Endothelial cell of hepatic sinusoid (primary cell): ENCODE measurements at regions not wholly inside any gene's neighbourhood (a gene's known extent, or its start where the extent isn't known, plus 50 kb on each side); places are given as distances from the start of the nearest gene placed in this dataset.

Experiments
- in situ Hi-C: cut with HindIII; loops from 2 replicates; pipeline ENCODE4 v1.10.0; 2017; ENCODE audit warnings: low sequenced_read_pairs

- in situ Hi-C loops, result loop anchor here (5.0 kb wide), 1 partner anchor 39 kb away; no protein-coding TSS in a partner anchor
Measured at GRCh38 chr14:58697930-58698642, 60.3 kb downstream of the DACT1 start.

GRCh38 chr14:58699681-58700205, 62.0 kb downstream of the DACT1 start:
- in situ Hi-C loops, result loop anchor here (5.0 kb wide), 1 partner anchor 38 kb away; no protein-coding TSS in a partner anchor

GRCh38 chr14:58701156-58701555, 63.4 kb downstream of the DACT1 start:
- in situ Hi-C loops, result no loop called here

DNA sequence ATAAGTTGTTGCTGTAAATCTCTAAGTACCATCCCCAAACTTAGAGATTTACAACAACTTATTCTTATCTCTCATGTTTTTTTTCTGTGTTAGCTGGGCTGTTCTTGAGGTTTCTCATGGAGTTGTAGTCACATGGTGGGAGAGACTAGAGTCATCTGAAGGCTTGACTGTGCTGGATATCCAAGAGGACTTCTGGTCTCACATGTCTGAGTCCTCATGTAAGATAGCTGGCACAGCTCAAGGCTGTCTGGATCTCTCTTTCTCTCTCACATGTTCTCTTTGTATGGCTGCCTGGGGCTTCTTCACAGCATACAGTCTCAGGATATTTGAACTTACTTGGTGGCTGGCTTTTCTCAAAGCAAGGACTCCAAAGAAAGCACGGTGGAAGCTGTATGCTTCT, 63.8 kb downstream of the DACT1 start:
- in situ Hi-C loops, result no loop called here

GRCh38 chr14:58702441-58703160, 64.8 kb downstream of the DACT1 start:
- in situ Hi-C loops, result no loop called here

- in situ Hi-C loops, result no loop called here
Measured at GRCh38 chr14:58703161-58703506, 65.4 kb downstream of the DACT1 start.

DNA sequence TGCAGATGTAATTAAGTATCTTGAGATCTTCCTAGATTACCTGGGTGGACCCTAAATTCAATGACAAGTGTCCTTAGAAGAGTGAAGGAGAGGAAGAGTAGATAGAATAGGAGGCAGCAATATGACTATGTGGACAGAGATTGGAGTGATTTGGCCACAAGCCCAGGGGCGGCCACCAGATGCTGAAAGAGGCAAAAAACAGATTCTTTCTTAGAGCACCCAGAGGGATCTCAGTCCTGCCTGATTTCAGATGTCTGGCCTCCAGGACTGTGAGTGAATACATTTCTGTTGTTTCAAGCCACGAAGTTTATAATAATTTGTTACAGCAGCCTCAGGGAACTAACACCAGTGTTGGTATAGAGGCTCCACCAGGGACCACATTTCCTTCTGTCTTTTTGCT, 67.3 kb downstream of the DACT1 start:
- in situ Hi-C loops, result no loop called here

GRCh38 chr14:58707949-58708348, 70.2 kb downstream of the DACT1 start:
- in situ Hi-C loops, result no loop called here

DNA sequence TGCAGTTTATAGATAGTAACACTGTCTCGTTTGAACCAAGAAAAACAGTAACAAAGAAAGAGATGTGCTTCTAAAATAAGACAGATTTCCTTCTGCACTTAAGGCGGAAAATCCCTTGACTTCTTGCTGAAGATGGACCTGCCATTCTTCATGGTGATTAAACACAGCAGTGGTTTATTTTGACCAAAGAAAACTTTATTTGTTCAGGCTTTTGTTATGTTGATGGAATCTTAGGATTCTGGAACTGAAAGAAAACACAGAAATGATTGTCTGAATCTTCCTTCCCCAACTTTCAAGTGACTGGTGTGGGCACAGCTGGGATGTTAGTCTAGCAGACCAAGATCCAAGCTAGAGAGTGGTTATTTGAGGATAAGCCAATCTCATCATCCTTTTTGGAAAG, 72.2 kb downstream of the DACT1 start:
- in situ Hi-C loops, result no loop called here

DNA sequence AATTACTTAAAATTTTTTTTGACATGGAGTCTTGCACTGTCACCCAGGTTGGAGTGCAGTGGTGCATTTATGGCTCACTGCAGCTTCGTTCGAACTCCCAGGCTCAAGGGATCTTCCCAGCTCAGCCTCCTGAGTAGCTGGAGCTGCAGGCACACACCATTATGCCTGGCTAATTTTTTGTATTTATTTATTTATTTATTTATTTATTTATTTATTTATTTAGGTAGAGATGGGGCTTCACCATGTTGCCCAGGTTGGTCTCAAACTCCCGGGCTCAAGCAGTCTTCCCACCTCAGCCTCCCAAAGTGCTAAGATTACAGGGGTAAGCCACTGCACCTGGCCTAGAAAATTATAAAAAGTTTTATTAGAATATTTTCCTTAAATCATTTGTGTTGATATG, 73.6 kb downstream of the DACT1 start:
- in situ Hi-C loops, result no loop called here

GRCh38 chr14:58712357-58712756, 74.6 kb downstream of the DACT1 start:
- in situ Hi-C loops, result no loop called here

DNA sequence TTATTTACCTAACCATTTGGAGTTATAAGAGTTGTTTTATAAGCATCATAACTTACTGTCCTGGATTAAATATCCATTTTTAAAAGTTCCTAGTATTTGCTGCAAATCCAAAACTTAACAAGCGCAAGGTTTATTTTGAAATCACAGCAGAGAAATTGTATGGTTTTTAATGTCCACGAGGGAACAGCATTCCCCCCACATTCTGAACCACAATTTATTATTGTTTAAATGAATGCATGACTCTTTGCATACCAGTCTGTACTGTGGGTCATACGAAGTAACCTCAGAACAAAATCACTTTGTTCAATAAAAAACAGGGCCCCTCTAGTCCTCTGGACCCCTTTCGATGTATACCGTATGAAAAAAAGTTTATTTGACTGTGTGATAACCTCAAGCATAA, 75.9 kb downstream of the DACT1 start:
- in situ Hi-C loops, result no loop called here

GRCh38 chr14:58716706-58717105, 78.9 kb downstream of the DACT1 start:
- in situ Hi-C loops, result no loop called here

- in situ Hi-C loops, result no loop called here
Measured at GRCh38 chr14:58717211-58717610, 79.4 kb downstream of the DACT1 start.

DNA sequence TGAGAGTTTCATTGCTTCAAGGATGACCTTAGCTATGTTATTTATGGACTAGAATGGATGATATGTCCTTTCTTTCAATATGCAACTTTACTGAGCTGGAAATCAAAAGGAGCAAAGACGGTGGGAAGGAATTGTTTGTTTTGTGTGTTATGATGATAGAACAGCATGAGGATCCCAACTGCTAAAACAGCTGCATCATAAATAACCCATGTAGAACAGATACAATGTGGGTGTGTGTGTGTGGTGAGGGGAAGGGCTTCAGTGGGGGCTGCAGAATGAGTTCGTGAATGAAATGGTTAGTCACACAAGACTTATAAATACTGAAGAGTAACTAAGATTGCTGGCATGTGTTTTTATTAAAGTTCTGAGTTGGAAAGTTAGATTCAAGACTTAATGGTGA, 80.1 kb downstream of the DACT1 start:
- in situ Hi-C loops, result no loop called here

- in situ Hi-C loops, result no loop called here
Measured at GRCh38 chr14:58718226-58719205, 80.8 kb downstream of the DACT1 start.

DNA sequence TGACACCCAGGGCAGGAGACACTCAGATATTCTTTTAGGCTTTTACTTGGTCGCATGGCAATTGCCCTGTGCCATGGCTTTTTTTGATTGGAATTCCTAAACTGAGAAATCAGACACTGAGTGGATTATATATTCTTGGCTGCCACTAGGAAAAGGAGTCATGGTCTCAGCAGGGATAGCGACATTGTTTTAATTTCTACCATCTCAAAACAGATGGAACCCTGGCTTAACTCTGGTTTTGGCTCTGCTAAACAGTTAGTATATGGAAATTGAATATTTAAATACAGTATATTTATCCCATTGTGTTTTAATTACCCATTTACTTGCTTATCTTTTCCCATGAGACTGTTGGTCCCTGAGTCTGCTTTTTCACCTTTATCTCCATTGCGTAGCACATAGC, 84.0 kb downstream of the DACT1 start:
- in situ Hi-C loops, result no loop called here

DNA sequence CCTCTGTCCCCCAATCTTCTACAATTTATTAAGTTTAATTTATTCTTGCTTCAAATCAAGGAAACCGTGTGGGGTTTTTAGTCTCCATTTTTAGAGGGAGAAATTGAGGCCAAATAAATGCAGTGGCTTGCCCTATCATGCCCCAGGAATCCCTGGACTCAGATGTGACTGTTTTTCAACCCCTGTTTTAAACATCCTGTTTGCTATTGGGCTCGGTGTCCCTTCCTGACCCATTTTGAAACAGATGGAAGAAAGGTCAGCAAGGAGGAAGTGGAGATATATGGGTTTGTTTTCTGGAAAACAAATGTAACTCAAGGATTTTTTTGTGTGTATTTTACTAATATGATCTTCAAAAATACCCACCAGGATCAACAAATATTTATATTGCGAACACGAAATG, 84.7 kb downstream of the DACT1 start:
- in situ Hi-C loops, result no loop called here

GRCh38 chr14:58724206-58724605, 86.4 kb downstream of the DACT1 start:
- in situ Hi-C loops, result no loop called here

DNA sequence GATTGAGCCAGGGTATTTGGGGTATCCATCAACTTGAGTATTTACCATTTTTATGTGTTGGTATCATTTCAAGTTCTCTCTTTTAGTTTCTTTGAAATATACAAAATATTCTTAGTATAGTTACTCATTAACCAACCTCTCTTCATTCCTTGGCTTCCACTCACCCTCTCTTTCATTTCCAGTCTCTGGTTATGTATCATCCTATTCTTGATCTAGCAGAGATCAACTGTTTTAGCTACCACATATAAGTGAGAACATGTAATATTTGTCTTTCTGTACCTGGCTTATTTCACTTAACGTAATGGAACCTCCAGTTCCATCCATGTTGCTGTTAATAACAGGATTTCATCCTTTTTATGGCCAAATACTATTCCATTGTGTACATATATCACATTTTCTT, 86.9 kb downstream of the DACT1 start:
- in situ Hi-C loops, result no loop called here

GRCh38 chr14:58725226-58725625, 87.5 kb downstream of the DACT1 start:
- in situ Hi-C loops, result no loop called here
